Dendritic cell treated with granulocyte-macrophage colony-stimulating factor and Interleukin-4, amounts not matched to agents 40 ng/mL and 50 ng/mL, for 4 days (primary cell): ENCODE measurements at regions not wholly inside any gene's neighbourhood (a gene's known extent, or its start where the extent isn't known, plus 50 kb on each side); places are given as distances from the start of the nearest gene placed in this dataset.
"Not testable (repeated sequence)": the region's sequence is repeated elsewhere in the genome, so short reads cannot be mapped to it uniquely, and the experiment has no call there.

ENCODE experiments used
- H3K27ac Mint-ChIP-seq: one replicate; pipeline ENCODE4 v1.8.0; 2022; ENCODE audit warnings: mild to moderate bottlenecking, mixed read lengths
- H3K27me3 Mint-ChIP-seq: one replicate; pipeline ENCODE4 v1.8.0; 2022; ENCODE audit warnings: mild to moderate bottlenecking, mixed read lengths
- H3K36me3 Mint-ChIP-seq: one replicate; pipeline ENCODE4 v1.8.0; 2022; ENCODE audit warnings: low read depth, mixed read lengths
- H3K4me1 Mint-ChIP-seq: one replicate; pipeline ENCODE4 v1.8.0; 2022; ENCODE audit warnings: low read depth, mixed read lengths
- H3K4me3 Mint-ChIP-seq: one replicate; pipeline ENCODE4 v1.8.0; 2022; ENCODE audit warnings: mild to moderate bottlenecking, moderate library complexity, mixed read lengths
- H3K9me3 Mint-ChIP-seq: one replicate; pipeline ENCODE4 v1.8.0; 2022; ENCODE audit warnings: mixed read lengths
- intact Hi-C: fragments of 100-400 bp; cut with micrococcal nuclease; formaldehyde crosslinking; loops from one replicate; pipeline ENCODE4 v1.15.0; 2022

- Mint-ChIP-seq H3K4me1 (no peaks in the 10 kb centered on the region), H3K4me3 (no peak overlapping the region), H3K36me3 (no peaks in the 10 kb centered on the region), H3K9me3 (no peaks in the 10 kb centered on the region), H3K27ac (no peak overlapping the region), H3K27me3 (no peaks in the 10 kb centered on the region)
- intact Hi-C loops, result no loop called here
These were observed 1492.9 kb upstream of the C9orf72 start for GRCh38 chr9:29066141-29066640.

- H3K36me3 Mint-ChIP-seq, result no peaks in the 10 kb centered on the region
- no peak overlapping the region for H3K27ac Mint-ChIP-seq
- H3K27me3 Mint-ChIP-seq, result no peaks in the 10 kb centered on the region
- intact Hi-C loops, result no loop called here
- no peaks in the 10 kb centered on the region for H3K9me3 Mint-ChIP-seq
- no peaks in the 10 kb centered on the region for H3K4me1 Mint-ChIP-seq
- H3K4me3 Mint-ChIP-seq, result no peak overlapping the region
These were observed 1495.2 kb upstream of the C9orf72 start for GRCh38 chr9:29068461-29068860.

GRCh38 chr9:29069376-29069775, 1496.1 kb upstream of the C9orf72 start:
- Mint-ChIP-seq H3K27ac (no peak overlapping the region), H3K4me1 (no peaks in the 10 kb centered on the region), H3K4me3 (no peak overlapping the region), H3K36me3 (no peaks in the 10 kb centered on the region), H3K27me3 (no peaks in the 10 kb centered on the region), H3K9me3 (no peaks in the 10 kb centered on the region)
- intact Hi-C loops, result no loop called here

- H3K27me3 Mint-ChIP-seq, result no peaks in the 10 kb centered on the region
- H3K4me3 Mint-ChIP-seq, result no peak overlapping the region
- peaks cover 8% of the 10 kb centered on the region for H3K9me3 Mint-ChIP-seq
- H3K4me1 Mint-ChIP-seq, result no peaks in the 10 kb centered on the region
- no peak overlapping the region for H3K27ac Mint-ChIP-seq
- H3K36me3 Mint-ChIP-seq, result no peaks in the 10 kb centered on the region
- intact Hi-C loops, result no loop called here
These were observed 1504.9 kb upstream of the C9orf72 start for GRCh38 chr9:29078063-29078666.

GRCh38 chr9:29100762-29101161, 1527.5 kb upstream of the C9orf72 start:
- Mint-ChIP-seq H3K36me3 (no peaks in the 10 kb centered on the region), H3K27me3 (no peaks in the 10 kb centered on the region)

GRCh38 chr9:29104166-29104565, 1530.9 kb upstream of the C9orf72 start:
- intact Hi-C loops, H3K4me3 Mint-ChIP-seq, H3K4me1 Mint-ChIP-seq, H3K27ac Mint-ChIP-seq, H3K36me3 Mint-ChIP-seq, H3K27me3 Mint-ChIP-seq, H3K9me3 Mint-ChIP-seq: not testable (repeated sequence)

More at GRCh38 chr9:29100762-29101161, 1527.5 kb upstream of the C9orf72 start:
- intact Hi-C loops, result no loop called here
- Mint-ChIP-seq H3K4me3 (no peak overlapping the region), H3K27ac (no peak overlapping the region), H3K4me1 (no peaks in the 10 kb centered on the region), H3K9me3 (peaks cover 5% of the 10 kb centered on the region)

- no peaks in the 10 kb centered on the region for H3K27me3 Mint-ChIP-seq
- intact Hi-C loops, result no loop called here
- no peak overlapping the region for H3K4me3 Mint-ChIP-seq
- H3K36me3 Mint-ChIP-seq, result no peaks in the 10 kb centered on the region
- H3K4me1 Mint-ChIP-seq, result no peaks in the 10 kb centered on the region
- no peak overlapping the region for H3K27ac Mint-ChIP-seq
- H3K9me3 Mint-ChIP-seq, result no peaks in the 10 kb centered on the region
These were observed 1545.3 kb upstream of the C9orf72 start for GRCh38 chr9:29118555-29118954.

GRCh38 chr9:29126783-29127182, 1553.5 kb upstream of the C9orf72 start:
- Mint-ChIP-seq H3K9me3 (peaks cover 46% of the 10 kb centered on the region), H3K4me1 (no peaks in the 10 kb centered on the region), H3K36me3 (no peaks in the 10 kb centered on the region), H3K27ac (no peak overlapping the region), H3K27me3 (no peaks in the 10 kb centered on the region), H3K4me3 (no peak overlapping the region)
- intact Hi-C loops, result no loop called here

- Mint-ChIP-seq H3K36me3 (no peaks in the 10 kb centered on the region), H3K9me3 (peaks cover 56% of the 10 kb centered on the region), H3K4me1 (no peaks in the 10 kb centered on the region), H3K27ac (no peak overlapping the region), H3K27me3 (no peaks in the 10 kb centered on the region), H3K4me3 (no peak overlapping the region)
- intact Hi-C loops, result no loop called here
These were observed 1556.5 kb upstream of the C9orf72 start for GRCh38 chr9:29129763-29130162.

- H3K36me3 Mint-ChIP-seq, result no peaks in the 10 kb centered on the region
- no peaks in the 10 kb centered on the region for H3K4me1 Mint-ChIP-seq
- no peak overlapping the region for H3K27ac Mint-ChIP-seq
- intact Hi-C loops, result no loop called here
- no peaks in the 10 kb centered on the region for H3K27me3 Mint-ChIP-seq
- peaks cover 24% of the 10 kb centered on the region for H3K9me3 Mint-ChIP-seq
- no peak overlapping the region for H3K4me3 Mint-ChIP-seq
These were observed 1571.2 kb upstream of the C9orf72 start for GRCh38 chr9:29144476-29144875.

- H3K4me3 Mint-ChIP-seq, result no peak overlapping the region
- H3K36me3 Mint-ChIP-seq, result no peaks in the 10 kb centered on the region
- intact Hi-C loops, result no loop called here
- H3K27ac Mint-ChIP-seq, result no peak overlapping the region
- peaks cover 10% of the 10 kb centered on the region for H3K9me3 Mint-ChIP-seq
- no peaks in the 10 kb centered on the region for H3K27me3 Mint-ChIP-seq
- no peaks in the 10 kb centered on the region for H3K4me1 Mint-ChIP-seq
These were observed 1577.3 kb upstream of the C9orf72 start for GRCh38 chr9:29150606-29151005.

- H3K27ac Mint-ChIP-seq, result no peak overlapping the region
- H3K9me3 Mint-ChIP-seq, result no peaks in the 10 kb centered on the region
- H3K36me3 Mint-ChIP-seq, result no peaks in the 10 kb centered on the region
- no peaks in the 10 kb centered on the region for H3K4me1 Mint-ChIP-seq
- H3K27me3 Mint-ChIP-seq, result no peaks in the 10 kb centered on the region
- H3K4me3 Mint-ChIP-seq, result no peak overlapping the region
- intact Hi-C loops, result no loop called here
These were observed 1587.6 kb upstream of the C9orf72 start for GRCh38 chr9:29160763-29161353.

- intact Hi-C loops, result no loop called here
- H3K4me1 Mint-ChIP-seq, result no peaks in the 10 kb centered on the region
- peaks cover 15% of the 10 kb centered on the region for H3K9me3 Mint-ChIP-seq
- no peak overlapping the region for H3K27ac Mint-ChIP-seq
- no peaks in the 10 kb centered on the region for H3K36me3 Mint-ChIP-seq
- no peak overlapping the region for H3K4me3 Mint-ChIP-seq
- H3K27me3 Mint-ChIP-seq, result no peaks in the 10 kb centered on the region
These were observed 1600.9 kb upstream of the C9orf72 start for GRCh38 chr9:29174136-29174535.

GRCh38 chr9:29176231-29176630, 1603.0 kb upstream of the C9orf72 start:
- no peaks in the 10 kb centered on the region for H3K27me3 Mint-ChIP-seq
- intact Hi-C loops, result no loop called here
- H3K27ac Mint-ChIP-seq, result no peak overlapping the region

GRCh38 chr9:29176786-29177185, 1603.5 kb upstream of the C9orf72 start:
- H3K27me3 Mint-ChIP-seq, result no peaks in the 10 kb centered on the region
- no peak overlapping the region for H3K4me3 Mint-ChIP-seq
- H3K36me3 Mint-ChIP-seq, result no peaks in the 10 kb centered on the region
- H3K9me3 Mint-ChIP-seq, result no peaks in the 10 kb centered on the region
- no peaks in the 10 kb centered on the region for H3K4me1 Mint-ChIP-seq
- intact Hi-C loops, result no loop called here
- H3K27ac Mint-ChIP-seq, result no peak overlapping the region

More at GRCh38 chr9:29176231-29176630, 1603.0 kb upstream of the C9orf72 start:
- Mint-ChIP-seq H3K4me3 (no peak overlapping the region), H3K4me1 (no peaks in the 10 kb centered on the region), H3K36me3 (no peaks in the 10 kb centered on the region), H3K9me3 (no peaks in the 10 kb centered on the region)
